HCT116 (cell line): ENCODE measurements at regions not wholly inside any gene's neighbourhood (a gene's known extent, or its start where the extent isn't known, plus 50 kb on each side); places are given as distances from the start of the nearest gene placed in this dataset.

Experiments used
- ATAC-seq: fragments of 200-7000 bp; cut with Tn5 transposase; 2 replicates; pipeline ENCODE4 v1.9.1; 2020; ENCODE audit warnings: mild to moderate bottlenecking, moderate library complexity
- BruUV-seq: library from RNA; stranded (reverse); fragments of 400-500 nt; replicated peaks from 2 replicates; lab custom pipeline; 2021; lab: Mats Ljungman, UMichigan
- CTCF ChIA-PET: fragments of 300-600 bp; sonication (Branson Sonifier 250); formaldehyde crosslinking; loops from one replicate; lab custom pipeline; 2021; ENCODE audit warnings: antibody characterized with exemption; lab: Charles Lee
- POLR2A ChIA-PET: fragments of 300-600, 350-600 bp; sonication (Branson Sonifier 250); formaldehyde crosslinking; loops from one replicate; lab custom pipeline; 2021; ENCODE audit warnings: antibody characterized with exemption; lab: Charles Lee
- RAD21 ChIA-PET, 2 experiments: fragments of 300-600 bp; sonication (Branson Sonifier 250); formaldehyde crosslinking; loops; one replicate each; lab custom pipeline; 2023; ENCODE audit warnings: low total read pairs in 2 of 2; ENCODE audit not compliant: uncharacterized antibody in 2 of 2, unreplicated experiment in 2 of 2, low non-redundant PET in 1 of 2; lab: Charles Lee
- DNase-seq: peaks from one replicate; pipeline ENCODE4 v3.0.0-alpha.2; 2010; ENCODE audit warnings: low read depth, low spot score
- H2AFZ ChIP-seq: fragments of 200-600 bp; shearing (Covaris generic), sonication (generic); 2 replicates; pipeline ENCODE4 v1.6.1; 2017; ENCODE audit warnings: low read depth, mixed run types, mixed read lengths, antibody characterized with exemption, low read length; ENCODE audit not compliant: poor library complexity, severe bottlenecking
- H3K27ac ChIP-seq: 2 replicates; pipeline ENCODE4 v1.5.1; 2012; ENCODE audit warnings: low read depth, low read length
- H3K27me3 ChIP-seq: fragments of 200-600 bp; sonication (generic); 2 replicates; pipeline ENCODE4 v1.6.1; 2016; ENCODE audit warnings: mixed run types, low read length, mixed read lengths; ENCODE audit not compliant: insufficient read depth
- H3K36me3 ChIP-seq, 2 experiments: fragments of 200-500 bp in 1 of 2; fragments of 200-600 bp in 1 of 2; sonication (Bioruptor generic) in 1 of 2; sonication (generic) in 1 of 2; 2 replicates each; pipeline versions ENCODE4 v1.5.1 to v1.6.1; 2014 to 2016; ENCODE audit warnings: low read length in 2 of 2, inconsistent platforms in 1 of 2, mixed read lengths in 1 of 2, mixed run types in 1 of 2; ENCODE audit not compliant: insufficient read depth in 2 of 2, control insufficient read depth in 1 of 2
- H3K4me1 ChIP-seq, 2 experiments: fragments of 200-600 bp in 1 of 2; sonication (generic) in 1 of 2; 2 replicates each; pipeline versions ENCODE4 v1.5.1 to v1.6.1; 2012 to 2017; ENCODE audit warnings: low read length in 2 of 2, inconsistent platforms in 1 of 2, mild to moderate bottlenecking in 1 of 2, mixed read lengths in 1 of 2, mixed run types in 1 of 2, moderate library complexity in 1 of 2; ENCODE audit not compliant: insufficient read depth in 2 of 2, control insufficient read depth in 1 of 2
- H3K4me2 ChIP-seq: fragments of 200-600 bp; sonication (generic); 2 replicates; pipeline ENCODE4 v1.6.1; 2017; ENCODE audit warnings: mixed run types, low read length, mixed read lengths
- H3K4me3 ChIP-seq, 2 experiments: fragments of 200-600 bp in 1 of 2; sonication (generic) in 1 of 2; replicated peaks in 1 of 2; 2 replicates each; pipeline ENCODE4 v1.5.1; 2011 to 2016; ENCODE audit warnings: low read length in 2 of 2, control low read depth in 1 of 2, low read depth in 1 of 2, mild to moderate bottlenecking in 1 of 2, mixed read lengths in 1 of 2, mixed run types in 1 of 2
- H3K79me2 ChIP-seq: fragments of 200-600 bp; sonication (generic); 2 replicates; pipeline ENCODE4 v1.6.1; 2017; ENCODE audit warnings: mild to moderate bottlenecking, mixed run types, low read length, moderate library complexity, mixed read lengths; ENCODE audit not compliant: insufficient read depth
- H3K9ac ChIP-seq: fragments of 200-600 bp; sonication (generic); 2 replicates; pipeline ENCODE4 v1.6.1; 2016; ENCODE audit warnings: low read length, mixed read lengths
- H3K9me2 ChIP-seq: fragments of 200-600 bp; sonication (generic), shearing (Covaris generic); 2 replicates; pipeline ENCODE4 v1.6.1; 2017; ENCODE audit warnings: mixed run types, mild to moderate bottlenecking, moderate library complexity; ENCODE audit not compliant: insufficient read depth
- H3K9me3 ChIP-seq, 2 experiments: fragments of 200-500 bp in 1 of 2; fragments of 200-600 bp in 1 of 2; sonication (Bioruptor generic) in 1 of 2; sonication (generic) in 1 of 2; 2 replicates each; pipeline ENCODE4 v1.6.1; 2014 to 2017; ENCODE audit warnings: low read length in 2 of 2, mixed read lengths in 2 of 2, inconsistent platforms in 1 of 2, low read depth in 1 of 2, mild to moderate bottlenecking in 1 of 2, mixed run types in 1 of 2, moderate library complexity in 1 of 2; ENCODE audit not compliant: control insufficient read depth in 1 of 2, insufficient read depth in 1 of 2
- H4K20me1 ChIP-seq: fragments of 200-600 bp; sonication (generic), shearing (Covaris generic); 2 replicates; pipeline ENCODE4 v1.6.1; 2017; ENCODE audit warnings: mixed run types, mild to moderate bottlenecking, moderate library complexity; ENCODE audit not compliant: insufficient read depth
- ATF3 ChIP-seq: IDR thresholded peaks from 2 replicates; pipeline ENCODE4 v1.6.1; 2012
- CBX3 ChIP-seq: IDR thresholded peaks from 2 replicates; pipeline ENCODE4 v1.6.1; 2012; ENCODE audit warnings: low read depth
- CEBPB ChIP-seq: IDR thresholded peaks from 2 replicates; pipeline ENCODE4 v1.6.1; 2012; ENCODE audit warnings: low read depth
- CTCF ChIP-seq, 3 experiments: fragments of 200-600 bp in 1 of 3; sonication (generic) in 1 of 3; IDR thresholded peaks in 2 of 3; conservative IDR thresholded peaks in 1 of 3; 2 replicates each; pipeline ENCODE4 v1.5.1; 2012 to 2017; ENCODE audit warnings: low read depth in 2 of 3, low read length in 2 of 3, antibody characterized with exemption in 1 of 3, borderline replicate concordance in 1 of 3, control low read depth in 1 of 3, mild to moderate bottlenecking in 1 of 3, mixed read lengths in 1 of 3, mixed run types in 1 of 3, moderate library complexity in 1 of 3; ENCODE audit not compliant: insufficient read depth in 1 of 3
- ELF1 ChIP-seq: IDR thresholded peaks from 2 replicates; pipeline ENCODE4 v1.6.1; 2012; ENCODE audit warnings: low read depth, borderline replicate concordance
- EZH2 ChIP-seq: fragments of 200-600 bp; sonication (generic); IDR thresholded peaks from 2 replicates; pipeline ENCODE4 v1.6.1; 2017; ENCODE audit warnings: antibody characterized with exemption, mixed run types
- EZH2phosphoT487 ChIP-seq: fragments of 200-600 bp; IDR thresholded peaks from 2 replicates; pipeline ENCODE4 v1.6.1; 2018; ENCODE audit warnings: antibody characterized with exemption, borderline replicate concordance
- FOSL1 ChIP-seq: IDR thresholded peaks from 2 replicates; pipeline ENCODE4 v1.6.1; 2012; ENCODE audit warnings: low read depth
- JUND ChIP-seq: IDR thresholded peaks from 2 replicates; pipeline ENCODE4 v1.6.1; 2012
- POLR2A ChIP-seq: IDR thresholded peaks from 2 replicates; pipeline ENCODE4 v1.7.0; 2011; ENCODE audit warnings: borderline replicate concordance; ENCODE audit not compliant: insufficient read depth, insufficient read length; ENCODE audit errors: extremely low read depth
- POLR2AphosphoS5 ChIP-seq: IDR thresholded peaks from 2 replicates; pipeline ENCODE4 v1.6.1; 2011; ENCODE audit warnings: mild to moderate bottlenecking, low read depth, low read length, moderate library complexity
- RAD21 ChIP-seq: IDR thresholded peaks from 2 replicates; pipeline ENCODE4 v1.6.1; 2012; ENCODE audit warnings: low read depth, mild to moderate bottlenecking
- REST ChIP-seq: IDR thresholded peaks from 2 replicates; pipeline ENCODE4 v1.6.1; 2012; ENCODE audit warnings: low read depth
- SIN3A ChIP-seq: IDR thresholded peaks from 2 replicates; pipeline ENCODE4 v1.6.1; 2012; ENCODE audit warnings: low read depth
- SP1 ChIP-seq: IDR thresholded peaks from 2 replicates; pipeline ENCODE4 v1.6.1; 2012; ENCODE audit warnings: low read depth
- SRF ChIP-seq: IDR thresholded peaks from 2 replicates; pipeline ENCODE4 v1.6.1; 2012; ENCODE audit warnings: low read depth
- TCF7L2 ChIP-seq: IDR thresholded peaks from 2 replicates; pipeline ENCODE4 v1.7.0; 2011; ENCODE audit warnings: borderline replicate concordance, inconsistent platforms; ENCODE audit not compliant: insufficient read depth, insufficient read length; ENCODE audit errors: extremely low read depth
- YY1 ChIP-seq: IDR thresholded peaks from 2 replicates; pipeline ENCODE4 v1.6.1; 2011; ENCODE audit warnings: low read length, low read depth, moderate library complexity, mild to moderate bottlenecking; ENCODE audit not compliant: insufficient replicate concordance; ENCODE audit errors: extremely low read depth
- ZBTB33 ChIP-seq: IDR thresholded peaks from 2 replicates; pipeline ENCODE4 v1.6.1; 2011; ENCODE audit warnings: mild to moderate bottlenecking, low read length, moderate library complexity; ENCODE audit not compliant: insufficient replicate concordance; ENCODE audit errors: extremely low read depth
- intact Hi-C: fragments of 100-400 bp; cut with micrococcal nuclease; formaldehyde crosslinking; loops from 2 replicates; pipeline ENCODE4 v1.10.0; 2022

- H3K79me2 ChIP-seq = no peaks in the 10 kb centered on the region
- RAD21 ChIA-PET = no interaction called here
- no peak overlapping the region for H2AFZ ChIP-seq
- POLR2A ChIA-PET = no interaction called here
- TF ChIP-seq TCF7L2 (no peak), EZH2phosphoT487 (no peak), CEBPB (no peak), YY1 (no peak), REST (no peak), SP1 (no peak), JUND (no peak), POLR2A (no peak), RAD21 (no peak), SIN3A (no peak), ZBTB33 (no peak), POLR2AphosphoS5 (no peak), CBX3 (no peak), ELF1 (no peak), ATF3 (no peak), CTCF (IDR thresholded peaks at IDR 0.05 in 2 of 3, conservative IDR thresholded peaks at IDR 0.05 in 1 of 3; ENCODE audit: borderline replicate concordance in 1 of 3, insufficient read depth in 1 of 3, low read depth in 2 of 3, low read length in 2 of 3) (no peak), EZH2 (no peak), FOSL1 (no peak), SRF (no peak)
- intact Hi-C loops = no loop called here
- H3K9ac ChIP-seq = no peak overlapping the region
- no peaks in the 10 kb centered on the region for H4K20me1 ChIP-seq
- CTCF ChIA-PET = no interaction called here
- no peaks in the 10 kb centered on the region for H3K4me1 ChIP-seq
- no peak overlapping the region for H3K4me3 ChIP-seq
- H3K27me3 ChIP-seq = no peaks in the 10 kb centered on the region
- no peak overlapping the region for H3K27ac ChIP-seq
- no peaks in the 10 kb centered on the region for H3K36me3 ChIP-seq
- DNase-seq = no peak
- no peaks in the 10 kb centered on the region for H3K9me2 ChIP-seq
- no peaks in the 10 kb centered on the region for H3K9me3 ChIP-seq
- no TSS peak for BruUV-seq
- no peak overlapping the region for H3K4me2 ChIP-seq
- ATAC-seq = no peak
These were observed 112.6 kb upstream of the SORBS2 start for GRCh38 chr4:185924458-185925044.
